Right lobe of liver (tissue), 6 donors: ENCODE measurements at regions not wholly inside any gene's neighbourhood (a gene's known extent, or its start where the extent isn't known, plus 50 kb on each side); places are given as distances from the start of the nearest gene placed in this dataset.

Source experiments
- ATAC-seq, 4 donors: fragments of 200-7000 bp; cut with Tn5 transposase; one replicate each; pipeline ENCODE4 v1.9.1; 2020; ENCODE audit warnings: mild to moderate bottlenecking in 4 of 4, moderate library complexity in 4 of 4
- DNase-seq, 3 donors: peaks; one replicate each; pipeline ENCODE4 v3.0.0-alpha.2; 2020
- H3K27ac ChIP-seq, 3 donors: fragments of 200-600 bp; one replicate each; pipeline ENCODE4 v1.8.0; 2022
- H3K27me3 ChIP-seq, 2 donors: fragments of 200-600 bp; one replicate each; pipeline ENCODE4 v1.8.0; 2022
- H3K36me3 ChIP-seq, 4 donors: fragments of 200-600 bp; sonication (generic) in 1 of 4; one replicate each; pipeline versions ENCODE4 v1.5.1 to v1.8.0; 2017 to 2022; ENCODE audit warnings: control low read depth in 1 of 4
- H3K4me1 ChIP-seq, 4 donors: fragments of 200-600 bp; sonication (generic) in 1 of 4; one replicate each; pipeline versions ENCODE4 v1.5.1 to v1.8.0; 2017 to 2022; ENCODE audit warnings: control low read depth in 1 of 4
- H3K4me3 ChIP-seq, 3 donors: fragments of 200-600 bp; one replicate each; pipeline ENCODE4 v1.8.0; 2022
- H3K9me3 ChIP-seq, 4 donors: fragments of 200-600 bp; sonication (generic) in 1 of 4; one replicate each; pipeline versions ENCODE4 v1.5.1 to v1.8.0; 2017 to 2022; ENCODE audit warnings: control low read depth in 1 of 4
- POLR2A ChIP-seq: fragments of 450-650 bp; IDR thresholded peaks from one replicate; pipeline ENCODE4 v1.6.1; 2017; ENCODE audit warnings: antibody characterized with exemption, mild to moderate bottlenecking
- WGBS: methylation state at CpG from one replicate; pipeline ENCODE4 v1.1.6; 2018; ENCODE audit warnings: low coverage, low lambda C conversion rate; ENCODE audit not compliant: insufficient coverage; ENCODE audit errors: missing lambda C conversion rate; 5-methylcytosine and 5-hydroxymethylcytosine counted together
- intact Hi-C, 2 donors: fragments of 100-400 bp; cut with DNase I; formaldehyde crosslinking; loops; one replicate each; pipeline versions ENCODE4 v1.11.2 to v1.14.1; 2022
- TF ChIP-seq, protein P1 (sequence below), 4 donors: fragments of 200-600 bp in 3 of 4; fragments of 450-650 bp in 1 of 4; IDR thresholded peaks; one replicate each; pipeline versions ENCODE4 v1.5.1 to v1.8.0; 2016 to 2022; ENCODE audit warnings: antibody characterized with exemption in 4 of 4, mild to moderate bottlenecking in 2 of 4
- donor health status: DM: no; HTN: yes; CAD: no.
- donor health status: DM: no; HTN: no; CAD: no.
- donor health status: DM: no; HTN: no; CAD: no.
- donor health status: DM: no; HTN: yes; CAD: no.
- donor health status: DM: no; HTN: yes; CAD: no.

DNA sequence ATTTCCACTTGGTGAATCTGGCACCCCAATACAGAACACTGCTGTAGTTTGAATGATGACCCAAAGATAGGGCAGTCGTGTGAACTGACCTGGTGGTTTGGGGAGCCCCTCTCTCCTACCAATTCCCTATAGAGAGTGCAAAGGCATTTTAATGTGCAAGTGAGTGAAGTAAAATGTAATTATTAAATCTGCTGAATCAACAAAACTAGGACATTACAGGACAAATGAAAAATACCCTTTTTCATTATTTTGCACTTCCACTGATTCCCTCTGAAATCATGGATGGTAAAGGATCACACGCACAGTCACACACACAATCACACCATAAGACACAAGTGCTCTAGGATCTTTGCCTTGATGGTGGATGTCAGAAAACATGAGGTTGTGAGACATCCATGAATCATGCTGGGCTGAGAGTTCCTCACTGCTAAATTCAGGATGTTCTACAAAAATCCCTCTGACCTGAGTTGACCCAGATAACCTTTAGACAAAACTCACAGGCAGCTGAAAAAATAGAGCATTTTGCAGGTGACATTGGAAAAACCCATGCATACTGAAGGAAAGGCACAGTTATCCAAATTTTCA is 197.4 kb downstream of the FBXO15 start:
- TF ChIP-seq, protein P1, sequence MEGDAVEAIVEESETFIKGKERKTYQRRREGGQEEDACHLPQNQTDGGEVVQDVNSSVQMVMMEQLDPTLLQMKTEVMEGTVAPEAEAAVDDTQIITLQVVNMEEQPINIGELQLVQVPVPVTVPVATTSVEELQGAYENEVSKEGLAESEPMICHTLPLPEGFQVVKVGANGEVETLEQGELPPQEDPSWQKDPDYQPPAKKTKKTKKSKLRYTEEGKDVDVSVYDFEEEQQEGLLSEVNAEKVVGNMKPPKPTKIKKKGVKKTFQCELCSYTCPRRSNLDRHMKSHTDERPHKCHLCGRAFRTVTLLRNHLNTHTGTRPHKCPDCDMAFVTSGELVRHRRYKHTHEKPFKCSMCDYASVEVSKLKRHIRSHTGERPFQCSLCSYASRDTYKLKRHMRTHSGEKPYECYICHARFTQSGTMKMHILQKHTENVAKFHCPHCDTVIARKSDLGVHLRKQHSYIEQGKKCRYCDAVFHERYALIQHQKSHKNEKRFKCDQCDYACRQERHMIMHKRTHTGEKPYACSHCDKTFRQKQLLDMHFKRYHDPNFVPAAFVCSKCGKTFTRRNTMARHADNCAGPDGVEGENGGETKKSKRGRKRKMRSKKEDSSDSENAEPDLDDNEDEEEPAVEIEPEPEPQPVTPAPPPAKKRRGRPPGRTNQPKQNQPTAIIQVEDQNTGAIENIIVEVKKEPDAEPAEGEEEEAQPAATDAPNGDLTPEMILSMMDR (IDR thresholded peaks at IDR 0.05), result no peak
- TF ChIP-seq POLR2A, result no peak
- H3K4me3 ChIP-seq, result no peak overlapping the region
- no peaks in the 10 kb centered on the region for H3K9me3 ChIP-seq
- no peak overlapping the region for H3K27ac ChIP-seq
- ATAC-seq, result no peak
- H3K27me3 ChIP-seq, result no peaks in the 10 kb centered on the region
- intact Hi-C loops, result no loop called here
- 56% methylated on average over 2 of the region's 2 CpGs for WGBS
- H3K4me1 ChIP-seq, result no peaks in the 10 kb centered on the region
- H3K36me3 ChIP-seq, result no peaks in the 10 kb centered on the region
- DNase-seq, result no peak

DNA sequence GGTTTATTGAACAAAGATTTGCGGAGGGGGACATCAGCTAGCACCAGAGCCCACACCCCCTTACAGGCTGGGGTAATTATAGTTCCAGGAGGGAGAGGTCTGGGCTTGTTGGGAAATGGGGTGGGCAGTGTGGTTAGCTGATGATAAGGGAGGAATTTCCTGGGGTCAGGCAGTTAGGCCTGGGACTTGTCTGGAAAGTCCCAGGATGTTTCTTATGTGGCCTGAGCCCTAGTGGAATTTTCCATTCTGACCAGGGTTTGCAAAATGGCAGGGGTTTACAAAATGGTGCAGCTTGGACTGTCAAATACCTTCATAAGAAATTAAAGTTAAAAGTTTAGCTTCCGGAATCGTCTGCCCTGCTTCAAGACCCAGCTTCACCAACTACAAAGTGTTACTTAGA is 199.1 kb downstream of the FBXO15 start:
- TF ChIP-seq POLR2A, result no peak
- TF ChIP-seq, protein P1 (IDR thresholded peaks at IDR 0.05), result no peak
- H3K4me3 ChIP-seq, result no peak overlapping the region
- no peaks in the 10 kb centered on the region for H3K9me3 ChIP-seq
- 68% methylated on average over 3 of the region's 3 CpGs for WGBS
- intact Hi-C loops, result no loop called here
- no peaks in the 10 kb centered on the region for H3K27me3 ChIP-seq
- no peak for ATAC-seq
- no peak overlapping the region for H3K27ac ChIP-seq
- no peaks in the 10 kb centered on the region for H3K4me1 ChIP-seq
- no peak for DNase-seq
- no peaks in the 10 kb centered on the region for H3K36me3 ChIP-seq

DNA sequence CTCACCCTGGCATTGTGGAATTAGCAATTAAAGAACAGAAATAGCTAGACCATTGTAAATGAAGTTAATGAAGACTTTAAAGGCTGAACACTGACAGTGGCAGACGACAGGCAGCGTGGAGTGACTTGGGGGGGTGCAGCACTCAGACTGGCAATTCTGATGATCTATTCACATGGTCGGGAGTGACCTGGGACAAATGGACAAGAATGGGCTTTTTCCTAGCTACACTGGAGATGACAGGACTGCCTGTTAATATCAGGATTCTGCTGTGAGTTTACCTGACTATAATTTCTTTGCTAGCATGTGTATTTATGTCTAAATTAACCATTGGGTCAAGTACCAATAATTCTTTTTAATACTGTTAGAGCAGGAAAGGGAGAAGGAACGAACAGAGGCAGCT is 199.6 kb downstream of the FBXO15 start:
- Histone ChIP-seq H3K27me3 (no peaks in the 10 kb centered on the region), H3K9me3 (no peaks in the 10 kb centered on the region), H3K36me3 (no peaks in the 10 kb centered on the region), H3K4me1 (no peaks in the 10 kb centered on the region), H3K4me3 (no peak overlapping the region), H3K27ac (no peak overlapping the region)
- DNase-seq (no peak), ATAC-seq (no peak)
- WGBS, result 41% methylated on average over 4 of the region's 4 CpGs
- intact Hi-C loops, result no loop called here
- TF ChIP-seq, protein P1 (IDR thresholded peaks at IDR 0.05), result no peak
- TF ChIP-seq POLR2A, result no peak

DNA sequence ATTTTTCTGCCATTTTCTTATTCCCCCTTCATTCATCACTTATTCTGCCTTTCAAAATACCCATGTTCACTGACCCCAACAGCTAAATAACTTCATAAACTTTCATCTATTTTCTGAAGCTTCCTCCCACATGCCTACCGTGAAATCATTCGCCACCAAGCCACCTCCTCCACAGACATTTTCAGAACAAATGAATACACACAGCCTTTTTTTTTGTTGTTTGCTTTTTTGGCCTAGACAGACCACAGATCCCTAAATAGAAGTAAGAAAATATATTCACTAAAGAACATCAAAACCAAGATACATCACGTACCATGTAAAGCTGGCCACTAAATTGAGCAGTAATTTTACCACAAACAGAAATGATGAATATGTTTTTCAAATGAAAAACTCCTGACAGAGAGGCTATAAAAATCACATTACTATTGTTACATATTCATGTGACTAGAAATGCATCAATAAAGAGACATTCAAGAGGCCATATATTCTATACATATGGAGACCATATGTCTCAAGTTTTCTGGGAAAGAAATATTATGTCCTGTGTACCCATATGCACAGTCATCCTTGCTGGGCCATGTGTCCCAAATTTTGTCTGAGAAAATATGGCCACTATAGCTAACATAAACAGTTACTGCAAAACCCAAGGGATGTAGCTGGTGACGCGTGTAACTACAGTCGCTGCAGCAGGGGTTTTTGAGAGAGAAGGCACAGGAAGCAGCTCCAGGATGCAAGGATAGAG is 200.3 kb downstream of the FBXO15 start:
- DNase-seq (no peak), ATAC-seq (no peak)
- 63% methylated on average over 6 of the region's 6 CpGs for WGBS
- Histone ChIP-seq H3K4me1 (no peaks in the 10 kb centered on the region), H3K27ac (no peak overlapping the region), H3K27me3 (no peaks in the 10 kb centered on the region), H3K36me3 (no peaks in the 10 kb centered on the region), H3K4me3 (no peak overlapping the region), H3K9me3 (no peaks in the 10 kb centered on the region)
- TF ChIP-seq, protein P1 (IDR thresholded peaks at IDR 0.05), result no peak
- no peak for TF ChIP-seq POLR2A
- intact Hi-C loops, result no loop called here
